B cell (primary cell): ENCODE measurements at regions not wholly inside any gene's neighbourhood (a gene's known extent, or its start where the extent isn't known, plus 50 kb on each side); places are given as distances from the start of the nearest gene placed in this dataset.

ENCODE experiments used
- ATAC-seq: fragments of 200-7000 bp; cut with Tn5 transposase; one replicate; pipeline ENCODE4 v1.10.0; 2021; ENCODE audit warnings: low read depth, mild to moderate bottlenecking, moderate number of reproducible peaks, moderate library complexity
- CTCF ChIA-PET: fragments of 350-600 bp; sonication (Branson Sonifier 250); formaldehyde crosslinking; loops from one replicate; lab custom pipeline; 2021; ENCODE audit warnings: antibody characterized with exemption, inconsistent platforms; lab: Charles Lee
- POLR2A ChIA-PET: fragments of 350-600 bp; sonication (Branson Sonifier 250); formaldehyde crosslinking; loops from one replicate; lab custom pipeline; 2021; ENCODE audit warnings: antibody characterized with exemption; lab: Charles Lee
- DNase-seq: peaks from one replicate; pipeline ENCODE4 v3.0.0; 2013
- H2AFZ ChIP-seq: 2 replicates; pipeline ENCODE4 v1.6.1; 2012; ENCODE audit warnings: mild to moderate bottlenecking, low read depth, low read length; ENCODE audit not compliant: insufficient read depth, poor library complexity, severe bottlenecking
- H3K27ac ChIP-seq, 2 donors: 1 replicate in 1 of 2; 2 replicates in 1 of 2; pipeline ENCODE4 v1.5.1; 2012 to 2013; ENCODE audit warnings: low read length in 2 of 2, mild to moderate bottlenecking in 2 of 2, moderate library complexity in 1 of 2
- H3K27me3 ChIP-seq, 4 experiments: fragments of 200-600 bp in 1 of 4; sonication (generic) in 1 of 4; replicated peaks in 1 of 4; 1 replicate in 2 of 4; 2 replicates in 2 of 4; pipeline versions ENCODE4 v1.6.1 to v1.7.0; 2013 to 2016; ENCODE audit warnings: low read length in 3 of 4, mild to moderate bottlenecking in 2 of 4, mixed read lengths in 1 of 4, moderate library complexity in 1 of 4; ENCODE audit not compliant: insufficient read depth in 4 of 4, control insufficient read depth in 3 of 4; ENCODE audit errors: control extremely low read depth in 1 of 4
- H3K36me3 ChIP-seq, 2 experiments: replicated peaks in 1 of 2; 1 replicate in 1 of 2; 2 replicates in 1 of 2; pipeline versions ENCODE4 v1.6.1 to v1.7.1; 2013; ENCODE audit warnings: low read length in 1 of 2; ENCODE audit not compliant: insufficient read depth in 2 of 2, control insufficient read depth in 1 of 2; ENCODE audit errors: control extremely low read depth in 1 of 2, extremely low read depth in 1 of 2
- H3K4me1 ChIP-seq, 2 donors: fragments of 200-600 bp in 1 of 2; sonication (generic) in 1 of 2; 1 replicate in 1 of 2; 2 replicates in 1 of 2; pipeline versions ENCODE4 v1.5.1 to v1.6.1; 2013 to 2017; ENCODE audit warnings: low read length in 2 of 2; ENCODE audit not compliant: control insufficient read depth in 2 of 2, insufficient read depth in 2 of 2
- H3K4me2 ChIP-seq: replicated peaks from 2 replicates; pipeline ENCODE3; 2012; ENCODE audit warnings: mild to moderate bottlenecking, low read depth, low read length; ENCODE audit not compliant: poor library complexity, severe bottlenecking
- H3K4me3 ChIP-seq, 5 experiments: fragments of 200-600 bp in 1 of 5; sonication (generic) in 1 of 5; 1 replicate in 3 of 5; 2 replicates in 2 of 5; pipeline versions ENCODE4 v1.5.1 to v1.7.0; 2011 to 2016; ENCODE audit warnings: low read length in 4 of 5, mild to moderate bottlenecking in 4 of 5, low read depth in 2 of 5, control low read depth in 1 of 5, moderate library complexity in 1 of 5; ENCODE audit not compliant: insufficient read depth in 1 of 5; ENCODE audit errors: control extremely low read depth in 1 of 5, extremely low read depth in 1 of 5
- H3K79me2 ChIP-seq: fragments of 200-600 bp; sonication (generic); one replicate; pipeline ENCODE4 v1.6.0; 2016; ENCODE audit warnings: low read length; ENCODE audit not compliant: control insufficient read depth, insufficient read depth
- H3K9ac ChIP-seq: fragments of 200-600 bp; sonication (generic); 2 replicates; pipeline ENCODE4 v1.6.1; 2017; ENCODE audit warnings: mild to moderate bottlenecking, low read length, moderate library complexity
- H3K9me3 ChIP-seq, 3 donors: one replicate each; pipeline versions ENCODE4 v1.6.1 to v1.7.1; 2013; ENCODE audit warnings: low read length in 2 of 3; ENCODE audit not compliant: control insufficient read depth in 2 of 3, insufficient read depth in 1 of 3; ENCODE audit errors: control extremely low read depth in 1 of 3
- H4K20me1 ChIP-seq: 2 replicates; pipeline ENCODE4 v1.6.0; 2012; ENCODE audit warnings: mild to moderate bottlenecking, low read length; ENCODE audit not compliant: insufficient read depth, control insufficient read depth, poor library complexity, severe bottlenecking
- H3K27ac Mint-ChIP-seq: one replicate; pipeline ENCODE4 v1.8.0; 2021; ENCODE audit warnings: mixed read lengths
- H3K27me3 Mint-ChIP-seq: one replicate; pipeline ENCODE4 v1.8.0; 2021; ENCODE audit warnings: mixed read lengths
- H3K4me1 Mint-ChIP-seq: one replicate; pipeline ENCODE4 v1.8.0; 2021; ENCODE audit warnings: mixed read lengths
- H3K4me3 Mint-ChIP-seq: one replicate; pipeline ENCODE4 v1.8.0; 2021; ENCODE audit warnings: mixed read lengths
- H3K9me3 Mint-ChIP-seq: one replicate; pipeline ENCODE4 v1.8.0; 2022; ENCODE audit warnings: mixed read lengths; ENCODE audit not compliant: insufficient read depth
- EZH2 ChIP-seq: IDR thresholded peaks from 2 replicates; pipeline ENCODE4 v1.6.1; 2012; ENCODE audit warnings: borderline replicate concordance, low read depth, mild to moderate bottlenecking, moderate library complexity, low read length; ENCODE audit not compliant: insufficient read depth, poor library complexity, severe bottlenecking
- WGBS: methylation state at CpG from one replicate; pipeline ENCODE4 v1.1.5; 2013; ENCODE audit warnings: missing lambda C conversion rate; ENCODE audit not compliant: insufficient coverage; 5-methylcytosine and 5-hydroxymethylcytosine counted together
- intact Hi-C: fragments of 100-400 bp; cut with micrococcal nuclease; formaldehyde crosslinking; loops from one replicate; pipeline ENCODE4 v1.10.0; 2022
- TF ChIP-seq, protein P1 (sequence below): fragments of 200-600 bp; IDR thresholded peaks from one replicate; pipeline ENCODE4 v1.8.0; 2022; ENCODE audit warnings: antibody characterized with exemption, mild to moderate bottlenecking

DNA sequence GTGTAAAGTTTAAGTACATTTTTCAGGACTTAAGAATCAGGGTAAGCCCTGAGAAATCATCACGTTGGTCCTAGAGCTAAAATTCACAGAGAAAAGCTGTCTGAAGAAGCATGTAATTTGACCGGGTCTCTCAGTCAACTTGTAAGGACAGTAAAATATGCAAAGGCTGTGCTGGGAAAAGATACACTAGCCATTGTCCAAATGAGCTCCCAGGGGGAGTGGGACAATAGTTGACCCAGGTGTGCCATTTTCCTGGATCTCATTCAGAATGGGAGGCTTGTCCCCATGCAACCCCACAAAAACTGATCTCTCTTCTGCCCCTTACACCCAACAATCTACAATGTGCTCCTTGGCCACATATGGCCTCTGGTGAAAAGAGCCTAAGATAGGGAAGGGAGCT lies 437.9 kb downstream of the KLF12 start:
- no peak overlapping the region for H3K4me3 ChIP-seq
- no peak for TF ChIP-seq EZH2
- TF ChIP-seq, protein P1, sequence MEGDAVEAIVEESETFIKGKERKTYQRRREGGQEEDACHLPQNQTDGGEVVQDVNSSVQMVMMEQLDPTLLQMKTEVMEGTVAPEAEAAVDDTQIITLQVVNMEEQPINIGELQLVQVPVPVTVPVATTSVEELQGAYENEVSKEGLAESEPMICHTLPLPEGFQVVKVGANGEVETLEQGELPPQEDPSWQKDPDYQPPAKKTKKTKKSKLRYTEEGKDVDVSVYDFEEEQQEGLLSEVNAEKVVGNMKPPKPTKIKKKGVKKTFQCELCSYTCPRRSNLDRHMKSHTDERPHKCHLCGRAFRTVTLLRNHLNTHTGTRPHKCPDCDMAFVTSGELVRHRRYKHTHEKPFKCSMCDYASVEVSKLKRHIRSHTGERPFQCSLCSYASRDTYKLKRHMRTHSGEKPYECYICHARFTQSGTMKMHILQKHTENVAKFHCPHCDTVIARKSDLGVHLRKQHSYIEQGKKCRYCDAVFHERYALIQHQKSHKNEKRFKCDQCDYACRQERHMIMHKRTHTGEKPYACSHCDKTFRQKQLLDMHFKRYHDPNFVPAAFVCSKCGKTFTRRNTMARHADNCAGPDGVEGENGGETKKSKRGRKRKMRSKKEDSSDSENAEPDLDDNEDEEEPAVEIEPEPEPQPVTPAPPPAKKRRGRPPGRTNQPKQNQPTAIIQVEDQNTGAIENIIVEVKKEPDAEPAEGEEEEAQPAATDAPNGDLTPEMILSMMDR, result no peak
- no peaks in the 10 kb centered on the region for H3K79me2 ChIP-seq
- WGBS, result 100% methylated on average over 2 of the region's 2 CpGs
- H2AFZ ChIP-seq, result no peak overlapping the region
- H3K4me2 ChIP-seq, result no peak overlapping the region
- H4K20me1 ChIP-seq, result no peaks in the 10 kb centered on the region
- Mint-ChIP-seq H3K4me3 (no peak overlapping the region), H3K27me3 (no peaks in the 10 kb centered on the region), H3K9me3 (no peaks in the 10 kb centered on the region), H3K4me1 (no peaks in the 10 kb centered on the region), H3K27ac (no peak overlapping the region)
- POLR2A ChIA-PET, result no interaction called here
- no peaks in the 10 kb centered on the region for H3K27me3 ChIP-seq
- ATAC-seq (no peak), DNase-seq (no peak)
- H3K27ac ChIP-seq, result no peak overlapping the region
- intact Hi-C loops, result no loop called here
- no peak overlapping the region for H3K9ac ChIP-seq
- peaks cover 3 to 40% of the 10 kb centered on the region in 2 experiments for H3K36me3 ChIP-seq
- no peaks in the 10 kb centered on the region for H3K4me1 ChIP-seq
- H3K9me3 ChIP-seq, result no peaks in the 10 kb centered on the region
- CTCF ChIA-PET, result interaction anchor here (1.2 kb wide), 1 partner anchor 11 kb away, joined by 3 read pairs; no protein-coding TSS in a partner anchor

DNA sequence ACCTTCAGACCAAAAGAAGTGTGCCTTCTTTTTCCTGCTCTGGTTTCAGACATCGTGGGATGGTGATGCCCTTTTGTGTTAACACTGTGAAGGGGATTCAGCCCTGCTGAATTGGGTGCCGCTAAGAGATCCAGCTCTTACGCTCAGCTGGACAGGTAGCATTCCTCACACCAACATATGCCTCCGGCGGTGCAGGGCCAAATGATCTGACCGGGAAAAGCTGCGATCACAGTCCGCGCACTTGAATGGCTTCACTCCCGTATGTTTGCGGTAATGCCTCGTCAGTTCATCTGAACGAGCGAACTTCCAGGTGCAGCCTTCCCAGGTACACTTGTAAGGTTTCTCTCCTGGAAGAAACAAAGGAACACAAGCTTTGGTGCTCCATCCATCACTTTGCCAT lies 438.9 kb downstream of the KLF12 start:
- over 99% methylated on average over 13 of the region's 14 CpGs for WGBS

More for the DNA sequence above, 438.9 kb downstream of the KLF12 start:
- no peaks in the 10 kb centered on the region for H3K79me2 ChIP-seq
- no peaks in the 10 kb centered on the region for H3K27me3 ChIP-seq
- H3K9ac ChIP-seq, result no peak overlapping the region
- H3K9me3 Mint-ChIP-seq, result no peaks in the 10 kb centered on the region
- H3K4me1 Mint-ChIP-seq, result no peaks in the 10 kb centered on the region
- ATAC-seq (no peak), DNase-seq (no peak)
- H3K27ac Mint-ChIP-seq, result no peak overlapping the region
- intact Hi-C loops, result no loop called here
- peaks cover 3 to 44% of the 10 kb centered on the region in 2 experiments for H3K36me3 ChIP-seq
- ChIA-PET POLR2A (no interaction called here), CTCF (interaction anchor here (0.6 kb wide), 1 partner anchor 974 kb away, joined by 3 read pairs; no protein-coding TSS in a partner anchor)
- no peak for TF ChIP-seq EZH2
- H3K27ac ChIP-seq, result no peak overlapping the region
- no peaks in the 10 kb centered on the region for H3K27me3 Mint-ChIP-seq
- H3K4me1 ChIP-seq, result no peaks in the 10 kb centered on the region
- H3K9me3 ChIP-seq, result no peaks in the 10 kb centered on the region
- H4K20me1 ChIP-seq, result no peaks in the 10 kb centered on the region
- no peak overlapping the region for H2AFZ ChIP-seq
- no peak overlapping the region for H3K4me2 ChIP-seq
- no peak overlapping the region for H3K4me3 ChIP-seq
- no peak overlapping the region for H3K4me3 Mint-ChIP-seq
